SW 1271 (cell line): ENCODE measurements at regions not wholly inside any gene's neighbourhood (a gene's known extent, or its start where the extent isn't known, plus 50 kb on each side); places are given as distances from the start of the nearest gene placed in this dataset.
"Not testable (repeated sequence)": the region's sequence is repeated elsewhere in the genome, so short reads cannot be mapped to it uniquely, and the experiment has no call there.

Experiments used
- DNase-seq, 2 experiments: peaks; one replicate each; lab custom pipeline; 2025; lab: John Stamatoyannopoulos, UW

- no peak for DNase-seq
These were observed 1632.0 kb downstream of the PCDH9 start for GRCh38 chr13:65597839-65598818.

GRCh38 chr13:65595916-65596315 is 1634.2 kb downstream of the PCDH9 start:
- DNase-seq: no peak

- no peak for DNase-seq
These were observed 1635.8 kb downstream of the PCDH9 start for GRCh38 chr13:65594298-65594781.

DNA sequence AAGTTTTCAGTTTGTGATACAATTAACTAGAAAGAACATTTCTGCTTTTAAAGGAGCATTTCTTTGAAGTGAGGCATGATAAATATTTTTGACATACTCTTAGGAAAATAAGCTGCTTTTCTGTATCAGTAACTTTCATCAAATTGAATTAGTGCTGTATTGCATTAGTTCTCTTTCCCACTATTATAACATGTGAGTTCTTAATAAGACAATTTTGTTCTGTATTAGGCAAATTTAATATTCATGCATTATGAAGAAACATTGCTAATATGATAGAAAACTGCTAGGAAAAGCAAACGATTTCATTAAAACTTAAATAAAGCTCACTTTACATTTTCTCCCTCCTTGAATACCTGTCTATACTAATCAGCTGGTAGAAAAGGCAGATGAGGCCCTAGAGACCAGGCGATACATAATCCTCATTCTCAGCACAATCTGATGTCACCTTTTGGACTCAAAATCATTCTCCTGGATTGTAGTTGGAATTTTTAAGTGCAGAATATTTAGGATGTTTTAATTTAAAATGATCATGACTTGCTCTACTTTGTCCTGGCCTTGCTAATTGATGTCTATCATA is 1636.8 kb downstream of the PCDH9 start:
- no peak for DNase-seq

DNA sequence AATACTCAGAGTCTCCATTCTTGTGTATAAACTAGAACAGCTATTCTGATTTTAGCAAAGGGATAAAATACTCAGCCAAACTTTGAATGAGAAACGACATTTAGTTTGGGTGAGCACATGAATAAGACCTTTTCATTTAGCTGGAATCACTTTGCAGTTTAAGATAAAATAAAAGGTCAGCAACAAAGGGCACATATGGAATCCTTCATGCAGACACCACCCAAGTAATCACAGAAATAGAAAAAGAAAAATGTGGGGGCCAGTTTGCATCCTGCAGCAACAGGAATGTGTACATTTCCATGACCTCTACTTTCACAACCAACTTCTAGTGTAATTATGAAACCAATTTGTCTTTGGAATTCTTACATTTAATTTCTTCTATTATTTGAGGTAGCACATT is 1637.4 kb downstream of the PCDH9 start:
- DNase-seq: no peak

GRCh38 chr13:65585346-65585745 is 1644.8 kb downstream of the PCDH9 start:
- no peak for DNase-seq

- DNase-seq: no peak
These were observed 1646.0 kb downstream of the PCDH9 start for GRCh38 chr13:65584126-65584525.

DNA sequence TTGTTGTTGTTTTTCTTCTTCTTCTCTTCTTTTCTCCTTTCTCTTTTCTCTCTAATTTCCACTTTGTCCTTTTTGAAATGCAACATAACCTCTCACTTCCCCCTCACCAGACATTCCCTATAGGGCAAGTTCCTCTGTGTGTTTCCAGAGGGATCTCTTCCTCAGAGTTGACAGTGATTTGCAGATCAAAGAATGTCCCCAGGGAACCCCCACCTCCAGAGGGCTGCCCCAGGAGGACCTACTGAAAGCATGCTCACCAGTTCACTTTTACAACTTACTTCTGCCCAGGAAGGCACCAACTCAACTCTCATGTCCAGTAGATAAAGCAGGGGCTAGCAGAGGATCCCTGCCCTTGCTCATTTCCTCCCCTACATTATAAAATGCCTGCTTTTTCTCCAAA is 1648.0 kb downstream of the PCDH9 start:
- no peak for DNase-seq

DNA sequence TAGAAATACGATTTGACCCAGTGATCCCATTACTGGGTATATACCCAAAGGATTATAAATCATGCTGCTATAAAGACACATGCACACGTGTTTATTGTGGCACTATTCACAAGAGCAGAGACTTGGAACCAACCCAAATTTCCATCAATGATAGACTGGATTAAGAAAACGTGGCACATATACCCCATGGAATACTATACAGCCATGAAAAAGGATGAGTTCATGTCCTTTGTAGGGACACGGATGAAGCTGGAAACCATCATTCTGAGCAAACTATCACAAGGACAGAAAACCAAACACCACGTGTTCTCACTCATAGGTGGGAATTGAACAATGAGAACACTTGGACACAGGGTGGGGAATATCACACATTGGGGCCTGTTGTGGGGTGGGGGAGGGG is 1665.6 kb downstream of the PCDH9 start:
- DNase-seq: not testable (repeated sequence)

GRCh38 chr13:65562305-65562704 is 1667.8 kb downstream of the PCDH9 start:
- DNase-seq: no peak

GRCh38 chr13:65560936-65561335 is 1669.2 kb downstream of the PCDH9 start:
- no peak for DNase-seq

DNA sequence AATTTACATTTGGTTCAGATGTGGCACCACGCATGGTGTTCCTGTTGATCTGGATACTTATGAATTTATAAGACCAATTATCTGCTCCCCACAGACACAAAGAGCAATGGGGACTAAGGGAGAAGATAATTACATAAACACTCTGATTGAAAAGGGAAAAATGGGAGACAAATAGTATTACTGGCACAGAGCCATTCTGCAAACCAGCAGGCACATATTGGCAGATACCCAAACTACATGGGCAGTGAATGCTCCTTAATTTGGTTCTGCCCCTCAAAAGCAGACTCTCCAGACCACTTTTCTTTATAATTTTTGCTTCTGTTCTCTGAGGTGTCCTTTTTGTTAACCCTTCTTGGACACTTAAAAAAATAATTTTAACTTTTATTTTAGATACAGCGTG is 1674.2 kb downstream of the PCDH9 start:
- no peak for DNase-seq

DNA sequence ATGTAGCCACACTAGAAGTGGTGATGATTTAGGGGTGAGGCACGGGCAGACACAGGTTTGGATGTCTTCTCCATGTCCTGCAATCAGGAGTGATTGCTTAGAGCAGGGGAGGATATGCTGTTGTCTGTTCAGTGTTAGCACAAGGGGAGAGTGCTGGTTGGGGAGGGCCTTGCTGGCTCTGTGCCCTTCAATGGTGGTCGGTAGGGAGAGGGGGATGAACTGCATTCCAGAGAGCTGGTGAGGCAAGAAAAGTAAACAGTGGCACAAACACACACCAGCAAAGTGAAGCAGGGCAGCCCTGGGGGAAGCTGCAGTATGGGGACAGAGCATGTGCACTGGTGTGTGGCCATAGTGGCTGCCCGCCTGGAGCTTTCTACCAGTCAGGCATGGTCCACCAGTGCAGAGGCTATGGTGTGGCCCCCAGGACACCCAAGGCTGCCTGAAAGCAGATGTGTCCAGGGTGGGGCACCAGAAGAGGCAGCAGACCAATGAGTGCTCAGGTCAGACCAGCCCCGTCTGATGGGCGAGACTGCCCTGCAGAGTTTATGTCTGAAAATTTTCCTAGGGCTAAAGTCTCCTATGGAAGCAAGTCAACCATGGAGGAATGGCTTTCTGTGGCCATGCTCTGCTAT is 1676.9 kb downstream of the PCDH9 start:
- no peak for DNase-seq

- no peak for DNase-seq
These were observed 1678.9 kb downstream of the PCDH9 start for GRCh38 chr13:65551208-65551607.

- no peak for DNase-seq
These were observed 1690.0 kb downstream of the PCDH9 start for GRCh38 chr13:65540175-65540574.

GRCh38 chr13:65535370-65535769 is 1694.8 kb downstream of the PCDH9 start:
- no peak for DNase-seq

DNA sequence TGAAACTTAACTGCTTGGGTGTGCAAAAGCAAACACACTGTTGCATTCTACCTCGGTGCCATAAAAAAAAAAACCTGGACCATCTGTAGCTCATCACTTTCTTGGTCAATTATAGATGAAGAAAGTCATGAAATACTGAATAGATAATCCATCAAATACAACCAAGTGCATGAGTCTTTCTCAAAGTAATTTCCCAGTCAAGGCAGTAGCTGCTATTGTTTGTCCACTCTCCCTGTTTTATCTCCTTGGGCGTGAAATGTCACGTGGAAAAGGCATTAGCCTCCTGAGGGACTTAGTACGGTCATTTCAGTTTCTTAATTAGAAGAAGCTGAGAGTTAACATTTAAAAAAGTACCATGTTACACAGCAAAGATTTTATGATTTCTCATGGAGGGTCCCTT is 1697.9 kb downstream of the PCDH9 start:
- DNase-seq: no peak

- no peak for DNase-seq
These were observed 1699.4 kb downstream of the PCDH9 start for GRCh38 chr13:65530688-65531087.

DNA sequence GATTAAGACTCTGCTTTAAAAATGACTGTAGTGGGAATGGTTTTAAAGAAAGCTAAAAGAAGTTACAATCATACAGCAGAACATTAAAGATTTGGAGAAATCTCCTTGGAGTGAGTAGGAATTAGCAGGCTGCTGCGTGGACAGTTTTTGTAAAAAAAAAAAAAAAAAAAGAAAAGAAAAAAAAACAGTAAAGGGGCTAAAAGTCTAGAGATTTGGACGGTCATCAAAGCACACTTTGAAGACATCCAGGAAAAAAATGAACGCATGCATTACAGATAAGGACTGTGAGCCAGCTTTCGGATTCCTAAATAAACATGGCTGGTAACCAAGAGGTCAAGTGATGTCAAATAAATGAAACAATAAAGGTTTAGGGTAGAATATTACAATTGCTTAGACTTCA is 1700.6 kb downstream of the PCDH9 start:
- no peak for DNase-seq

GRCh38 chr13:65508745-65509144 is 1721.4 kb downstream of the PCDH9 start:
- no peak for DNase-seq

DNA sequence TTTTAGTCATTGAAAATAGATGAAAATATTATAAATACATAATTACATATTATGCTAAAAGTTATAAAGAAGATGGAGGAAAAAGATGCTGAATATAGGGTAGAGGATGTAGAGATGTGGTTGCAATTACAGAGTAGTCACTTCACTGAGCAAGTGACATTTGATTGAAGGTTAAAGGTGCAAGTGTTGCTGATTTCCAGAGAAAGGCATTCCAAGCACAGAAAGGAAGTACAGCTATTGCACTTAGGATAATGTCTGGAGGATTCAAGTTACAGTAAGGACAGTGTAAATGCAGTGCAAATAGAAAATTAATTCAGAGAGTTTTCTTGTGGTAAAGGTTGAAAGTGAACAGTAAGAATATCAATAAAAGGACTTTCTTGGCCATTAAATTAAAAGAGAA is 1721.8 kb downstream of the PCDH9 start:
- no peak for DNase-seq

- no peak for DNase-seq
These were observed 1724.2 kb downstream of the PCDH9 start for GRCh38 chr13:65505941-65506340.

DNA sequence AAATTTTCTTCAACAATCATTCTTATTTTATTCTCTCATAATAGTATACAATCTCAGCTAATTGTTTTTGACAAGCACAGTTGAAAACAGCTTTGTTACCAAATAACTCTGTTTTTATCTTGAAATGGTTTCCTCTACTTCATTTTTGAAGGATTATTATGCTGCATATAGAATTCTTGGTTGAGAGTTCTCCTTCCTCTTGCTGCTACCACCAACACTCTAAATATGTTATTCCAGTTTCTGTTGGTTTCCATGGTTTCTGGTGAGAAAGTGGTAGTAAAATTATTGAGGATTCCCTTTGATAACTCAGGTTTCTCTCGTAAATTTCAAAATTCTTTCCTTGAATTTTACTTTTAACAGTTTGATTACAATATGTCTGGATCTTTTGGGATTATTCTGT is 1725.9 kb downstream of the PCDH9 start:
- DNase-seq: no peak
